K562 (cell line): ENCODE measurements at regions not wholly inside any gene's neighbourhood (a gene's known extent, or its start where the extent isn't known, plus 50 kb on each side); places are given as distances from the start of the nearest gene placed in this dataset.

Experiments used
- ATAC-seq: fragments of 200-7000 bp; cut with Tn5 transposase; 3 replicates; pipeline ENCODE4 v1.9.1; 2020; ENCODE audit warnings: moderate library complexity
- BruUV-seq: library from RNA; stranded (reverse); fragments of 400-500 nt; replicated peaks from 2 replicates; lab custom pipeline; 2021; lab: Mats Ljungman, UMichigan
- CTCF ChIA-PET: fragments of 300-600 bp; formaldehyde crosslinking; extraction: SDS; loops from one replicate; lab custom pipeline; 2021; ENCODE audit warnings: low intra/inter-chr PET ratio; lab: Yijun Ruan, JAX
- POLR2A ChIA-PET: fragments of 300-600, 350-650 bp; sonication (Branson Sonifier 250); formaldehyde crosslinking; extraction: SDS; loops from one replicate; lab custom pipeline; 2021; ENCODE audit warnings: antibody characterized with exemption, inconsistent platforms; lab: Yijun Ruan, JAX
- DNase-seq, 4 experiments: peaks; one replicate each; pipeline versions ENCODE4 v3.0.0 to v3.0.0-alpha.2; 2011 to 2018; ENCODE audit warnings: low spot score in 3 of 4, mixed read lengths in 3 of 4; ENCODE audit errors: extremely low read depth in 1 of 4
- FAIRE-seq: peaks from 2 replicates; lab custom pipeline; 2011; peaks lifted over from hg19 to GRCh38; lab: Jason Lieb, UNC
- H2AFZ ChIP-seq: 2 replicates; pipeline ENCODE4 v1.6.0; 2011; ENCODE audit warnings: low read depth, low read length, control low read depth, inconsistent platforms
- H3K27ac ChIP-seq: fragments of 200-600 bp; 3 replicates; pipeline ENCODE4 v1.8.0; 2011; ENCODE audit warnings: low read depth, mild to moderate bottlenecking, control low read depth, inconsistent platforms, low read length, moderate library complexity, mixed read lengths; ENCODE audit errors: extremely low read depth
- H3K27me3 ChIP-seq, 2 experiments: fragments of 300-600 bp in 1 of 2; 2 replicates in 1 of 2; 3 replicates in 1 of 2; pipeline versions ENCODE4 v1.6.0 to v1.8.0; 2011; ENCODE audit warnings: inconsistent platforms in 2 of 2, low read length in 2 of 2, mild to moderate bottlenecking in 1 of 2, mixed read lengths in 1 of 2, moderate library complexity in 1 of 2; ENCODE audit not compliant: control insufficient read depth in 2 of 2, insufficient read depth in 2 of 2
- H3K36me3 ChIP-seq: fragments of 300-600 bp; 3 replicates; pipeline ENCODE4 v1.8.0; 2011; ENCODE audit warnings: mild to moderate bottlenecking, low read length, inconsistent platforms; ENCODE audit not compliant: control insufficient read depth, insufficient read depth
- H3K4me1 ChIP-seq, 2 experiments: fragments of 200-600 bp in 1 of 2; replicated peaks in 1 of 2; 2 replicates in 1 of 2; 3 replicates in 1 of 2; pipeline versions ENCODE4 v1.5.1 to v1.8.0; 2011; ENCODE audit warnings: inconsistent platforms in 2 of 2, low read length in 2 of 2, mild to moderate bottlenecking in 1 of 2, mixed read lengths in 1 of 2, moderate library complexity in 1 of 2; ENCODE audit not compliant: control insufficient read depth in 2 of 2, insufficient read depth in 2 of 2
- H3K4me2 ChIP-seq: 2 replicates; pipeline ENCODE4 v1.6.1; 2011; ENCODE audit warnings: low read length, control low read depth, inconsistent platforms, mixed read lengths; ENCODE audit not compliant: insufficient read depth
- H3K4me3 ChIP-seq: fragments of 200-600 bp; sonication (generic), shearing (Covaris generic); 2 replicates; pipeline ENCODE4 v1.5.1; 2016; ENCODE audit warnings: control low read depth, inconsistent platforms
- H3K79me2 ChIP-seq: fragments of 200-600 bp; 3 replicates; pipeline ENCODE4 v1.8.0; 2011; ENCODE audit warnings: low read length, inconsistent platforms; ENCODE audit not compliant: control insufficient read depth, insufficient read depth
- H3K9ac ChIP-seq, 2 experiments: 2 replicates each; pipeline versions ENCODE4 v1.6.0 to v1.6.1; 2011; ENCODE audit warnings: low read depth in 2 of 2, low read length in 2 of 2, control low read depth in 1 of 2, inconsistent platforms in 1 of 2, mild to moderate bottlenecking in 1 of 2, mixed read lengths in 1 of 2; ENCODE audit not compliant: insufficient read depth in 1 of 2
- H3K9me1 ChIP-seq: one replicate; pipeline ENCODE4 v1.6.0; 2011; ENCODE audit warnings: inconsistent platforms, mild to moderate bottlenecking, low read length, moderate library complexity; ENCODE audit not compliant: control insufficient read depth, insufficient read depth
- H3K9me3 ChIP-seq: replicated peaks from 2 replicates; pipeline ENCODE4 v1.5.1; 2011; ENCODE audit warnings: low read depth, low read length, inconsistent platforms; ENCODE audit not compliant: control insufficient read depth, insufficient read depth
- H4K20me1 ChIP-seq: replicated peaks from 2 replicates; pipeline ENCODE4 v1.6.1; 2011; ENCODE audit warnings: low read length, inconsistent platforms, mixed read lengths; ENCODE audit not compliant: control insufficient read depth, insufficient read depth
- DDX20 ChIP-seq: fragments of 450-650 bp; IDR thresholded peaks from 2 replicates; pipeline ENCODE4 v1.6.1; 2016; ENCODE audit warnings: missing genetic modification characterization, low read depth, mild to moderate bottlenecking, missing compliant biosample characterization, moderate library complexity
- HNRNPUL1 ChIP-seq: fragments of 200-400 bp; formaldehyde crosslinking; IDR thresholded peaks from 2 replicates; pipeline ENCODE4 v1.6.1; 2017; ENCODE audit warnings: low read length
- KHSRP ChIP-seq: fragments of 450-650 bp; IDR thresholded peaks from 2 replicates; pipeline ENCODE4 v1.6.1; 2017
- PCBP2 ChIP-seq: fragments of 200-400 bp; formaldehyde crosslinking; IDR thresholded peaks from 2 replicates; pipeline ENCODE4 v1.6.1; 2018; ENCODE audit warnings: low read length, low read depth, mild to moderate bottlenecking, moderate library complexity; ENCODE audit not compliant: poor library complexity, severe bottlenecking
- RBM15 ChIP-seq: fragments of 200-400 bp; formaldehyde crosslinking; IDR thresholded peaks from 2 replicates; pipeline ENCODE4 v1.6.1; 2018; ENCODE audit warnings: mild to moderate bottlenecking, low read length, moderate library complexity; ENCODE audit not compliant: insufficient read depth
- SIN3B ChIP-seq: fragments of 450-650 bp; IDR thresholded peaks from 2 replicates; pipeline ENCODE4 v1.6.1; 2017; ENCODE audit warnings: low read depth, mild to moderate bottlenecking, moderate library complexity
- THRAP3 ChIP-seq: fragments of 450-650 bp; IDR thresholded peaks from 2 replicates; pipeline ENCODE4 v1.6.1; 2016; ENCODE audit warnings: mild to moderate bottlenecking, inconsistent platforms, borderline replicate concordance
- ZNF57 ChIP-seq: fragments of 450-650 bp; formaldehyde crosslinking; IDR thresholded peaks from 2 replicates; pipeline ENCODE4 v1.4.0; 2020; ENCODE audit warnings: mild to moderate bottlenecking, moderate library complexity
- WGBS: fragments of 100-300 bp; shearing (Covaris generic); methylation state at CpG from one replicate; pipeline ENCODE4 v1.1.6; 2016; ENCODE audit warnings: low coverage, mixed read lengths; ENCODE audit not compliant: insufficient coverage; ENCODE audit errors: missing lambda C conversion rate; 5-methylcytosine and 5-hydroxymethylcytosine counted together
- in situ Hi-C: fragments of 300-500 bp; cut with MboI; formaldehyde crosslinking; loops from 4 replicates; pipeline ENCODE4 v1.15.0; 2018; ENCODE audit warnings: inconsistent platforms, mixed read lengths
- intact Hi-C: fragments of 100-400 bp; cut with micrococcal nuclease; formaldehyde crosslinking; loops from 2 replicates; pipeline ENCODE4 v1.14.2; 2022
- TF ChIP-seq, protein P1 (sequence below): IDR thresholded peaks from 2 replicates; pipeline ENCODE4 v1.6.1; 2011; ENCODE audit warnings: borderline replicate concordance, low read depth, mild to moderate bottlenecking, moderate library complexity, low read length; ENCODE audit not compliant: insufficient read depth, poor library complexity, severe bottlenecking

GRCh38 chr15:25619761-25620160 is 180.9 kb upstream of the UBE3A start:
- ChIA-PET POLR2A (no interaction called here), CTCF (no interaction called here)
- Histone ChIP-seq H3K4me1 (no peaks in the 10 kb centered on the region), H3K36me3 (no peaks in the 10 kb centered on the region), H3K27me3 (peaks cover 2 to 17% of the 10 kb centered on the region in 2 experiments; a peak in 2 of 5 replicates), H3K4me3 (no peak overlapping the region), H3K27ac (no peak overlapping the region), H3K4me2 (no peak overlapping the region), H2AFZ (no peak overlapping the region), H3K9ac (no peak overlapping the region), H3K9me1 (no peaks in the 10 kb centered on the region), H3K79me2 (no peaks in the 10 kb centered on the region), H4K20me1 (no peaks in the 10 kb centered on the region), H3K9me3 (no peaks in the 10 kb centered on the region)
- no TSS peak for BruUV-seq
- DNase-seq (no peak), ATAC-seq (no peak), FAIRE-seq (no peak)
- TF ChIP-seq RBM15 (no peak), ZNF57 (CRISPR knock-in tag) (no peak), DDX20 (no peak), THRAP3 (no peak), PCBP2 (no peak), SIN3B (no peak), HNRNPUL1 (no peak), KHSRP (no peak)
- TF ChIP-seq, protein P1, sequence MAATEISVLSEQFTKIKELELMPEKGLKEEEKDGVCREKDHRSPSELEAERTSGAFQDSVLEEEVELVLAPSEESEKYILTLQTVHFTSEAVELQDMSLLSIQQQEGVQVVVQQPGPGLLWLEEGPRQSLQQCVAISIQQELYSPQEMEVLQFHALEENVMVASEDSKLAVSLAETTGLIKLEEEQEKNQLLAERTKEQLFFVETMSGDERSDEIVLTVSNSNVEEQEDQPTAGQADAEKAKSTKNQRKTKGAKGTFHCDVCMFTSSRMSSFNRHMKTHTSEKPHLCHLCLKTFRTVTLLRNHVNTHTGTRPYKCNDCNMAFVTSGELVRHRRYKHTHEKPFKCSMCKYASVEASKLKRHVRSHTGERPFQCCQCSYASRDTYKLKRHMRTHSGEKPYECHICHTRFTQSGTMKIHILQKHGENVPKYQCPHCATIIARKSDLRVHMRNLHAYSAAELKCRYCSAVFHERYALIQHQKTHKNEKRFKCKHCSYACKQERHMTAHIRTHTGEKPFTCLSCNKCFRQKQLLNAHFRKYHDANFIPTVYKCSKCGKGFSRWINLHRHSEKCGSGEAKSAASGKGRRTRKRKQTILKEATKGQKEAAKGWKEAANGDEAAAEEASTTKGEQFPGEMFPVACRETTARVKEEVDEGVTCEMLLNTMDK = no peak
- intact Hi-C loops (no loop called here), in situ Hi-C loops (no loop called here)
- 0% methylated on average over 9 of the region's 9 CpGs for WGBS
